Spleen (tissue), 7 donors: ENCODE measurements at regions not wholly inside any gene's neighbourhood (a gene's known extent, or its start where the extent isn't known, plus 50 kb on each side); places are given as distances from the start of the nearest gene placed in this dataset.

Experiments used
- CTCF ChIP-seq, 11 experiments: fragments of 200-600 bp in 7 of 11; fragments of 450-650 bp in 4 of 11; sonication (generic) in 4 of 11; IDR thresholded peaks in 8 of 11; conservative IDR thresholded peaks in 3 of 11; 1 replicate in 7 of 11; 2 replicates in 4 of 11; pipeline versions ENCODE4 v1.4.0 to v1.8.0; 2016 to 2021; ENCODE audit warnings: antibody characterized with exemption in 11 of 11, inconsistent platforms in 4 of 11, mild to moderate bottlenecking in 1 of 11
- POLR2A ChIP-seq, 3 donors: fragments of 450-650 bp; IDR thresholded peaks; one replicate each; pipeline ENCODE4 v1.5.1; 2017; ENCODE audit warnings: antibody characterized with exemption in 3 of 3, mild to moderate bottlenecking in 1 of 3
- donor health status: DM: no; HTN: no; CAD: no; lungs with moderate emphysema.
- donor health status: DM: no; HTN: no; CAD: no.
- donor health status: DM: no; HTN: no; CAD: no.

DNA sequence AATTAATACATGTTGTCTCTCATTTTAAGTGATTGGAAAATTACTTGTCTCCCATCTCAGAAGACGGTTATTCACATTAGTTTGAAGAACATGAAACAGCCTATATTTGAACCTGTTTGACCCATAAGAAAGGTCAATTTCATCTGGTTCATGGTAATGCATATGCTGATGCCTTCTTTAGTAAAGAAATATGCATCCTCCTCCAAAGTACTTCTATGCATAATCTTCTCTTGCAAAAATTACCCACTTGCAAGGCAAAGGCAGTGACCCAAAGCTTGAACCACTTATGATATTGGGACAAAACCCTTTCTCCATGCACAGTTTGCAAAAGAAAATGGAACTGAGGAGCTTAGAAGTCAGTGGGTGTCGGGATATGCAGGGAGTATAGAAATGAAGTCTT is 65.4 kb upstream of the IRX1 start:
- TF ChIP-seq CTCF (IDR thresholded peaks at IDR 0.05 in 8 of 11, conservative IDR thresholded peaks at IDR 0.05 in 3 of 11) (no peak), POLR2A (IDR thresholded peaks at IDR 0.05) (no peak)
